GM21367 (cell line): ENCODE measurements at regions not wholly inside any gene's neighbourhood (a gene's known extent, or its start where the extent isn't known, plus 50 kb on each side); places are given as distances from the start of the nearest gene placed in this dataset.

Experiments
- ATAC-seq: cut with Tn5 transposase; IDR thresholded peaks from one replicate; pipeline ENCODE4 v1.9.1; 2021; ENCODE audit not compliant: unreplicated experiment

GRCh38 chr1:56060906-56061305, 518.5 kb downstream of the PLPP3 start:
- ATAC-seq = no peak

DNA sequence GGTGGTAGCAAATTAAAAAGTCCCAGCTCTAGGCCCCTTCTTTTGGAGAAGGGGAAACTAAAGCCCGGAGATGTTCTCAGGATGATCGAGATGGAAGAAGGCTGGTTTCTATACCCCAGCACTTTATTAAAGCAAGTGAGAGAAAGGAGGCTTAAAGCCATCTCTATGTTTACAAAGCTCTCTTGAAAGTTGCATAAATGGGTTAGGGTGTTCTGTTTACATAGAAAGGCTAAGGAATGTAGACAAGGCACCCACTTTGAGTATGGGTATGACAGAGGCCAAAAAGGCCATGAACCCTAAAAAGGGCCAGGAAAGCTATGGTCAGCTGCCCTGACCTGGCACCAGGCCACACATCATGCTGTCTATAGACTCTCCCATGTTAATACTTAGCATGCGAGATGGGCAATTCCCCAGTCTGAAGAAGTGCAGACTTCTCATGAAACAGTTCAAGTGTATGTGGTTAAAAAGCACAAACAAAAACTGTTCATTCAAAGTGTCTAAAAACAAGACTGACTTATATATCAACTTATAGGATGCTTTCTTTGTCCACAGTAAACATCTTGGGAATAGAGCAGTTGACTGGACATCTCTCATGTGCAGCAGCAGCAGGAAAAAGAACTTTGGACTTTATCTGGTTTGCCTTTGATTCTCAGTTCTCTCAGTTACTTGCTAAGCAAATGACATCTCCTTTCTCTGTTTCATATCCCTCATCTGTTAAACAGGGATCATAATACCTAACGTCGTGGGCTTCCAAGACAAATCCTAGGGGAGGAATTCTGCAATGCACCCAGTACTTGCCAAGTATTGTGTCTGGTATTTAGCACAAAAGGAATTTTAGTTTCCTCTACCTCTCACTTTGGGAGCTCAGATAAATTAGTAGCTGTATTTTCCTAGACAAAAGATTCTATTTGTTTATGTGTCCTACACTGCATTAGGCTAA, 521.6 kb downstream of the PLPP3 start:
- ATAC-seq = no peak

DNA sequence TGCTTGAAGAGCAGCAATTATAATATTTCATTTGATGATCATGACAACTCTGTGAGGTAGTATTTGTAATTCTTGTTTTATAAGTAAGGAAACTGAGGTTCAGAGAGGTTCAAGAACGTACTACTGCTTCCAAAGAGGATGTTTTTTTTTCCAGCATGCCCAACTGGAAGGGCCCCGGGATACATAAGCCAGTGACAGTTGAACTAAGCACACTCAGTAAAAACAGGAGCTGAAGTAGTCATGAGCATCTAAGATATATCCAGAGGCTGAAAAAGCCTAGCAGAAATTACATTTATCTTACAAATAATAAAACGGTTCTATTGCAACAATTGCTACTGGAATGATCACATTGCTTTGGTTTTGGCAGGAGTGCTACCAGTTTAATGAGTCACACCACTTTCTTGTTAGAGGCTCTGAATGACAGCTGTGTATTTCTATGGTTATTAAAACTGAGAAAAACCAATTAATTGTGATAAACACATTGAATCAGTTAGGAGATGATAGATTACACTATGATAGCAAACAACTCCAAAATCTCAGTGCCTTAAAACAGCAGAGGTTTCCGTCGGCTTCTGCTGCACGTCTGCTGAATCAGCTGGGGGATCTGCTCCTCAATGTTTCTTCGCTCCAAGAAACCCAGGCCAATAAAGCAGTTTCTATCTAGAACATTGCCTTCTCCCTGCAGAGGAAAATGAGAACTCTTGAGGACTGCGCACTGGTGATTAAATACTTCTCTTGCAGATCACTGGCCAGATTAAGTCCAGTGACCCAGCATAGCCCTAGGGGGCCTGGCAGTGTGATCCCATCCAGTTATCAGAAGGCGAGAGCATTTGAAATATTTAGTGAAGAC, 522.7 kb downstream of the PLPP3 start:
- ATAC-seq = no peak

GRCh38 chr1:56054959-56055358, 524.4 kb downstream of the PLPP3 start:
- no peak for ATAC-seq

DNA sequence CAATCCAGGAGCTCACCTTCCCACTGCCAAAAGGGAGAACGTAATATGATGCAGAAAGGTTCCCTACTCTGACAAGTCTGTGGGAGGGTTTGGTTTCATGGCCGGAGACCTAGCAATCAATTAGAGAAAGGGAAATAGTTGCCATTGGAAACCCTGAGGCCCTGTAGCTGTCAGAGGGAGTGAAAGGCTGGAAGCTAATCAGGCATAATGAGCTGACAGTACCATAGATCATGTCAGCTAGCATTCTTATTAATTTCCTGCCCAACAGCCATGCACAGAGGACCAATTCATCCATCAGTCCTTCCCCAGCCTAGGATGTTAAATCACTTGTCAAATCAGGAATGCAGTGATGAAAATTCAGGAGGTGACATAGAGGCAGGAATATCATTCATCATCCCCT, 527.3 kb downstream of the PLPP3 start:
- no peak for ATAC-seq

- no peak for ATAC-seq
Observed at GRCh38 chr1:56050911-56051310, 528.5 kb downstream of the PLPP3 start.

GRCh38 chr1:56045477-56045876, 533.9 kb downstream of the PLPP3 start:
- no peak for ATAC-seq

- no peak for ATAC-seq
Observed at GRCh38 chr1:56045062-56045461, 534.3 kb downstream of the PLPP3 start.

DNA sequence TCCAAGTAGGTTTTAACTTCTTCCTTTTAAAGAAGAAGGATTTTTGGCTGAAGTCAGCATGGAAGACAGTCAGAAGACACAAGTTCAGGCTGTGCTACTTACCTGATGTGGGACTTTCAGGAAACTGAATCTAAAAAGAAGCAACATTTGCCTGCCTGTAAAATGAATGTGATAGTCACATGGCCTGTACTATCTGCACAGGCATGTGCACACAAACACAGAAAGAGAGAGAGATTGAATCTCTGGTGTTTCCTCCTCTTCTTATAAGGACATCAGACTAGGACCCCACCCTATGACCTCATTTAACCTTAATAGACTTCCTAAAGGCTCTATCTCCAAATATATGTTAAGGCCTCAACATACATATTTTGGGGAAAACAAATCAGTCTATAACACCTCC, 542.9 kb downstream of the PLPP3 start:
- no peak for ATAC-seq

- ATAC-seq = no peak
Observed at GRCh38 chr1:56034847-56035481, 544.4 kb downstream of the PLPP3 start.

GRCh38 chr1:56034222-56034621, 545.1 kb downstream of the PLPP3 start:
- no peak for ATAC-seq

GRCh38 chr1:56033321-56034037, 545.9 kb downstream of the PLPP3 start:
- ATAC-seq = no peak

DNA sequence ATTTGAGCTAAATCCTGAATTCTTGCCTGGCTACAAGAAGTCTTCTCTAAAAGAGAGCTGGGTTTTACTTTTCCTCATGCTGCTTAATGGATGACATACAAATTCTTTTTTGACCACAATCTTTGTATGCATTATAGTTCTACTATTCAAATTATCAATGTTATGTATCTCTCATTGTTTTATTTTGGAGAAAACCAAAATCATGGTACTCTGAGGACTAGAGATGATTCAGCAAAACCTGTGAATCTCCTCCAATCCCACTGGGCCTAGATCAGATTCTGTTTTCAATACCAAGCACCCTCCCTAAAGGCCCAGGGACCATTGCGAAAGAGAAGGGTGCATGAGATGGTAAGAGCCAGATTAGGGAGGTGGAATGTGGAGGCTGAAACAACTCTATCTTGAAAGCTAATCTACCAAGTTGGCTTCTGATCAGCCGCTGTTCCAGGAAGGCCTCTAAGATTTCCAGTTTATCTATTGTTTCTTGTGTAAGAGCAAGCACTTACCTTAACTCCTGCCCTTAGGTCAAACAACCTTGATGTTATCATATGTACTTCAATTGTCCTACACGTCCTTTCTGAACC, 547.2 kb downstream of the PLPP3 start:
- no peak for ATAC-seq

DNA sequence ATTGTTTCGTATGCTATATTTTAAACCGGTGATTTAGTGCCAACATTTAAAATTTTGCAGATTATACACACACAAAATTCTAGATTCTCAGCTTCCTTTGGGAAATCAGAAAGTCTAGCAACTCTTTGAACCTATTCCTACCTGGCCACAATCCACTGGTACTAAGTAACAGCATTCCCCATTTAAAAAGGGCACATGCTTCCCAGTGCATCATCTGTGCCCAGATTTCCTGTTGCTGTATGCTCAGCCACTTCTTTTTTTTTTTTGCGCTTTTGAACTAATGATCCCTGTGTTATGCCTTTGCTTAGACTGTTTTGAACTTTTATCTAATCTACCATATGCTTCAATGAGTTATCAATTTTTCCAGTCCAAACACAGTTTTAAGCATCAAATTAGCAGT, 548.4 kb downstream of the PLPP3 start:
- no peak for ATAC-seq

GRCh38 chr1:56029319-56030003, 549.9 kb downstream of the PLPP3 start:
- no peak for ATAC-seq

- ATAC-seq = no peak
Observed at GRCh38 chr1:56028911-56029310, 550.5 kb downstream of the PLPP3 start.

- no peak for ATAC-seq
Observed at GRCh38 chr1:56028244-56028643, 551.1 kb downstream of the PLPP3 start.

DNA sequence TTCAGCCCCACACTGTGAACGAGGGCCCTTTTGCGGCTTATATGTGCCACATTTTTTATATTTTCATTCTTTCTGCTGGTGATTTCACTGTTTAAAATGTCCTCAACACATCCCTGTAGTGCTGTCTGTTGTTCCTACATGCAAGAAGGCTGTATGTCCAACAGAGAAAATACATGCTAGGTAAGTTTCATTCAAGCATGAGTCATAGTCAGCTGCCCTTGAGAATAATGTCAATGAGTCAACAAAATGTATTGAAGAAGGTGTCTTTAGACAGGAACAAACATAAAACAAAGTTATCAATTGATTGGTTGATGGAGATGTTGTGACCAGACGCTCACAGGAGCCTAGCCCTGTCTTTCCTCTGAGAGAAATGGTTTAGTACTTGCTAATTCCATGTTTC, 553.4 kb downstream of the PLPP3 start:
- ATAC-seq = no peak

- no peak for ATAC-seq
Observed at GRCh38 chr1:56024155-56024554, 555.2 kb downstream of the PLPP3 start.

DNA sequence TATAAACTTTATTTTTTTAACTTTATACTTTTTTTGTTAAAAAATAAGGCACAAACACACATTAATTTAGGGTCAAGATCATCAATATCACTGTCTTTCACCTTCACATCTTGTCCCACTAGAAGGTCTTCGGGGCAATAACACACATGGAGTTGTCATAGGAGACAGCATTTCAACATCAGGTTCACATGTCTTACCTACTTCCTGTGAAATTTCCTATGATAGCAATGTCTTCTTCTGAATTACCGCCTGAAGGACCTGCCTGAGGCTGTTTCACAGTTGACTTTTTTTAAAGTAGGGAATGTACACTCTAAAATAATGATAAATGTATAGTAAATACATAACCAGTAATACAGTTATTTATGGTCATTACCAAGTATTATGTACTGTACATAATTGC, 559.4 kb downstream of the PLPP3 start:
- ATAC-seq = no peak
